ENCODE measurements at regions not wholly inside any gene's neighbourhood (a gene's known extent, or its start where the extent isn't known, plus 50 kb on each side); places are given as distances from the start of the nearest gene placed in this dataset.
"Not testable (repeated sequence)": the region's sequence is repeated elsewhere in the genome, so short reads cannot be mapped to it uniquely, and the experiment has no call there.

DNA sequence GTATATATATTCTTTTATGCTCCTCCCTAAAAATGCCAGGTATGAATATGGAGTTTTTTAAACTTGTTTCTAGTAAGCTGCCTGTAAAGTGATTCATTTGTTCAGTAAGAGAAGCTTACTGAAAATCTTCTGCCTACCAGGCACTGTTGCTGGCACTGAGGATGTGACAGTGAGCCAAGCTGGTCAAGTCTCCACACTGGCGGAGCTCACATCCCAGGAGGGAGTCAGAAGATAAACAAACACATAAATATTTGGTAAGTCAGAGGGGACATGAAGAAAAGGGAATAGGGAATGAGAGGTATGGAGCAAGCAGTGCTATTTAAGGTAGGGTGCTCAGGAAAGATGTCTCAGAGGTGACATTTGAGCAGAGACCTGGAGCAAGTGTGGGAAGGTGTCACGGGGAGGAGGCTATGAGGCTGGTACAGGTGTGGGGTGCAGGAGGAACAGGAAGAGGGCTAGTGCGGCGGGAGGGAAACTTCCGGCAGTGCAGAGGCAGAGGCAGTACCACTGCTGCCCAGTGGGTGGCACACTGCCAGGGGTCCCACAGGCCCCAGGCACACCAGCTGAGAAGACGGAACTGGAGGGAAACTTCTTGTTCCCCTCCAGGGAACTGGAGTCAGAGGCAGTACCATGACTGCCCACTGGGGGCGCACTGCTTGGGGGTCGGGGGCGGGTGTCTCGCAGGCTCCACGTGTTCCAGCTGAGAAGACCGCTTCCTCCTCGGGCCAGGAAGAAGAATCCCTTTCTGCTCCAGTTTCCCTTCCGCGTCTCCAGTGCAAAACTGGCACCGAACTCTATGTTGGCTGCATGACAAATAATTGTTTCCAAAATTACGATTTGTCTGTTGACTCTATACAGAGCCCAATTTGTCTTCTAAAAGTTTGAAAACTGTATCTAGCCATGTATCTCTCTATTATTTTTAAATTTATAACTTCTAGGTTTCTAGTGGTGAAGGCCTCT, 161.0 kb downstream of the TEX36 start:
- no peaks in the 10 kb centered on the region for H3K27me3 ChIP-seq
- intact Hi-C loops (cut with DNase I), result no loop called here
- H3K4me3 ChIP-seq, result no peak overlapping the region
- TF ChIP-seq, protein P1, sequence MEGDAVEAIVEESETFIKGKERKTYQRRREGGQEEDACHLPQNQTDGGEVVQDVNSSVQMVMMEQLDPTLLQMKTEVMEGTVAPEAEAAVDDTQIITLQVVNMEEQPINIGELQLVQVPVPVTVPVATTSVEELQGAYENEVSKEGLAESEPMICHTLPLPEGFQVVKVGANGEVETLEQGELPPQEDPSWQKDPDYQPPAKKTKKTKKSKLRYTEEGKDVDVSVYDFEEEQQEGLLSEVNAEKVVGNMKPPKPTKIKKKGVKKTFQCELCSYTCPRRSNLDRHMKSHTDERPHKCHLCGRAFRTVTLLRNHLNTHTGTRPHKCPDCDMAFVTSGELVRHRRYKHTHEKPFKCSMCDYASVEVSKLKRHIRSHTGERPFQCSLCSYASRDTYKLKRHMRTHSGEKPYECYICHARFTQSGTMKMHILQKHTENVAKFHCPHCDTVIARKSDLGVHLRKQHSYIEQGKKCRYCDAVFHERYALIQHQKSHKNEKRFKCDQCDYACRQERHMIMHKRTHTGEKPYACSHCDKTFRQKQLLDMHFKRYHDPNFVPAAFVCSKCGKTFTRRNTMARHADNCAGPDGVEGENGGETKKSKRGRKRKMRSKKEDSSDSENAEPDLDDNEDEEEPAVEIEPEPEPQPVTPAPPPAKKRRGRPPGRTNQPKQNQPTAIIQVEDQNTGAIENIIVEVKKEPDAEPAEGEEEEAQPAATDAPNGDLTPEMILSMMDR (IDR thresholded peaks at IDR 0.05), result peak; percentile 52
- peaks cover 3% of the 10 kb centered on the region for H3K9me3 ChIP-seq
- no peaks in the 10 kb centered on the region for H3K36me3 ChIP-seq
- peak; percentile 51 for ATAC-seq
- DNase-seq, result no peak
- H3K4me1 ChIP-seq, result no peaks in the 10 kb centered on the region
- H3K27ac ChIP-seq, result no peak overlapping the region

DNA sequence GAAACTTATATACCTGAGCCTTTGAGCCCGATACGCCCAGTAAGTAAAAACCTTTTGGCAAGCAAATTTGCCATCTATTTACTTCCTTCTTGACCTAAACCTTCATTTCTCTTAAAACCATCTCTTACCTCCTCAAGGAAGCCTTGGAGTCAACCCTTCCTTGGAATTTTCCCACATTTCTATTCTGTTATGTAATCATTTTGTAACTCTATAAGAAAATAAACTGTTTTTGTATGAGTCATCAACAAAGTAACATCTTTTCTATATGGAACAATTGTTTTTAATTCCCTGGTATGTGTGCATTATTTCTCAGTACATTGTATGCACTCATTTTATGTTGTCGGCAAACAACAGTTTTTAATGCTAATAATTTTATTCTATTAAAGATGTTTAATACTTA, 162.0 kb downstream of the TEX36 start:
- Histone ChIP-seq H3K27me3 (peaks cover 4% of the 10 kb centered on the region), H3K4me1 (no peaks in the 10 kb centered on the region), H3K36me3 (no peaks in the 10 kb centered on the region), H3K4me3 (no peak overlapping the region), H3K9me3 (peaks cover 3% of the 10 kb centered on the region), H3K27ac (no peak overlapping the region)
- DNase-seq (no peak), ATAC-seq (no peak)
- intact Hi-C loops (cut with DNase I), result no loop called here
- TF ChIP-seq, protein P1 (IDR thresholded peaks at IDR 0.05), result no peak

DNA sequence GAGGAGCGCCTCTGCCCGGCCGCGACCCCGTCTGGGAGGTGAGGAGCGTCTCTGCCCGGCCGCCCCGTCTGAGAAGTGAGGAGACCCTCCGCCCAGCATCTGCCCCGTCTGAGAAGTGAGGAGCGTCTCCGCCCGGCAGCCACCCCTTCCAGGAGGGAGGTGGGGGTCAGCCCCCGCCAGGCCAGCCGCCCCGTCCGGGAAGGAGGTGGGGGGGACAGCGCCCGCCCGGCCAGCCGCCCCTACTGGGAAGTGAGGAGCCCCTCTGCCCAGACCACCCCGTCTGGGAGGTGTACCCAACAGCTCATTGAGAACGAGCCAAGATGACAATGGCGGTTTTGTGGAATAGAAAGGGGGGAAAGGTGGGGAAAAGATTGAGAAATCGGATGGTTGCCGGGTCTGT, 164.6 kb downstream of the TEX36 start:
- H3K27me3 ChIP-seq, result peaks cover 11% of the 10 kb centered on the region
- H3K4me3 ChIP-seq; intact Hi-C loops (cut with DNase I); DNase-seq; H3K4me1 ChIP-seq; H3K27ac ChIP-seq; H3K9me3 ChIP-seq; ATAC-seq; H3K36me3 ChIP-seq: not testable (repeated sequence)

DNA sequence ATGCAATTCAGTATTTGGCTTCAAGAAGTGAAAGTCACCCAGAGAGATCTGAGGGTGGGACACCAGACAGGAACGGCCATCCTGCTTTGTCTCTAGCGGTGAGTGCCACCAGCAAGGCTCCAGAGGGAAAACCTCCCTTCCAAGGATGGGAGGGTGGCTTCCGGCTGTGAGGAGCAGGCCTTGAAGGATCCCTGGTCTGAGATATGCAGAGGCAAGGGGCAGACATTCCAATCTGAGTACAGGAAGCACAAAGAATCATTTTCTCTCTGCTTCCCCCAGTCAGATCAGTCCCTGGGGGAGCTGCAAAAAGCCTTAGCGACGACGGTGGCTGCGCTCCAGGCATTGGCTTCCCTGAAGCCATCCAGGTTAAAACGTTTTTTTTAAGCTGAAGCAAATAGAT, 167.4 kb downstream of the TEX36 start:
- no peak overlapping the region for H3K4me3 ChIP-seq
- no peaks in the 10 kb centered on the region for H3K4me1 ChIP-seq
- H3K9me3 ChIP-seq, result peaks cover 3% of the 10 kb centered on the region
- no peak overlapping the region for H3K27ac ChIP-seq
- ATAC-seq (no peak), DNase-seq (no peak)
- intact Hi-C loops (cut with DNase I), result no loop called here
- H3K27me3 ChIP-seq, result peaks cover 11% of the 10 kb centered on the region
- TF ChIP-seq, protein P1 (IDR thresholded peaks at IDR 0.05), result no peak
- no peaks in the 10 kb centered on the region for H3K36me3 ChIP-seq

DNA sequence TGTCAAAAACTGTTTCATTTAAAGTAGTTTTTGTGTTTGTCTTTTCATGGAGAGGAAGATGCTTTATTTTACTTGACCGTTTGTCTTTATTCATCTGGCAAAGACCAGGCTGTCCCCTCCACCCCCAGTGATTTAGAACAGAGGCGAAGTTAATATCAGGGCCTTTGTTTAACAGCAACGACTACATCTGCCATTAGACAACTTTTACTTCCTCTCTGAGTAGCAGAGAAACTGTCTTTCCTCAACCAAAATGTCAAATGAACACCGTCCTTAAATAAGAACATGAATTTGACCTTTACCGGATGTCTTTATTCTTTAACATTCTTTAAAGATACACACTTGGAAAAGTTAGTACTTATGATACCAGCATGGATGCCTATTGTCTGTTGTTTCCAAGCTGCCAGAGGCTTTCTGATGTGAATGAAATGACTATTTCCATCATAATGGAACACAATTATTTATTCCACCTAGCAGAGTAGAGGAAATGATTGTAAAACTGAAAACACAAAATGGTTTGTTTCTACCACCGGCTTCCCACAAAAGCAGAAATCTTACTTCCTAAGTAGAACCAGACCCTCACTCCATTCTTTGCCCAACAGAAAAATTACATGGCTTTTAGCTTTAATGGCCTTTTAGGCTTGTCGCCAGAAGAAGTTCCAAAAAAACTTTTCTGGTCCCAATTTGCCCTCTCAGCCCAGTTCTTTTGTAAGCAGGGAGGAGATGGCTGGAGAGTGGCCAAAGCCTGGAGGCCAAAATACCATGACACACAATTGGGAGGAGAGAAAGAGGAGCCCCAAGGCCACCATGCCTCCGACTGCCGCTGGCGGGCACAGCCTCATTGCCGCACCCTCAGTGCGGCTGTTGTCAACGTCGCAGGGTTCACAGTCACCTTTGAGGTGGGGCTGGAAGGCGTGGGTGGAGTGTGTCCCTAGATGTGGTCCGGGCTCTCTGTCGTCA, 168.5 kb downstream of the TEX36 start:
- H3K9me3 ChIP-seq, result peaks cover 3% of the 10 kb centered on the region
- intact Hi-C loops (cut with DNase I), result no loop called here
- H3K36me3 ChIP-seq, result no peaks in the 10 kb centered on the region
- DNase-seq (no peak), ATAC-seq (no peak)
- H3K4me3 ChIP-seq, result no peak overlapping the region
- H3K4me1 ChIP-seq, result no peaks in the 10 kb centered on the region
- peaks cover 11% of the 10 kb centered on the region for H3K27me3 ChIP-seq
- no peak overlapping the region for H3K27ac ChIP-seq
- TF ChIP-seq, protein P1 (IDR thresholded peaks at IDR 0.05), result no peak

Data from upper lobe of right lung (tissue), 1 donor.